ENCODE measurements at regions not wholly inside any gene's neighbourhood (a gene's known extent, or its start where the extent isn't known, plus 50 kb on each side); places are given as distances from the start of the nearest gene placed in this dataset.
A peak's percentile ranks its signal among the peaks of the same experiment; 100 is the strongest.

GRCh38 chr4:159446266-159446976 is 343.5 kb downstream of the RAPGEF2 start (continued):
- TF ChIP-seq ZNF687 (CRISPR knock-in tag; IDR thresholded peaks at IDR 0.05): no peak
- TF ChIP-seq, protein P1, sequence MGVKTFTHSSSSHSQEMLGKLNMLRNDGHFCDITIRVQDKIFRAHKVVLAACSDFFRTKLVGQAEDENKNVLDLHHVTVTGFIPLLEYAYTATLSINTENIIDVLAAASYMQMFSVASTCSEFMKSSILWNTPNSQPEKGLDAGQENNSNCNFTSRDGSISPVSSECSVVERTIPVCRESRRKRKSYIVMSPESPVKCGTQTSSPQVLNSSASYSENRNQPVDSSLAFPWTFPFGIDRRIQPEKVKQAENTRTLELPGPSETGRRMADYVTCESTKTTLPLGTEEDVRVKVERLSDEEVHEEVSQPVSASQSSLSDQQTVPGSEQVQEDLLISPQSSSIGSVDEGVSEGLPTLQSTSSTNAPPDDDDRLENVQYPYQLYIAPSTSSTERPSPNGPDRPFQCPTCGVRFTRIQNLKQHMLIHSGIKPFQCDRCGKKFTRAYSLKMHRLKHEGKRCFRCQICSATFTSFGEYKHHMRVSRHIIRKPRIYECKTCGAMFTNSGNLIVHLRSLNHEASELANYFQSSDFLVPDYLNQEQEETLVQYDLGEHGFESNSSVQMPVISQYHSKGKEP (CRISPR knock-in tag; IDR thresholded peaks at IDR 0.05): no peak
- TF ChIP-seq REST (IDR thresholded peaks at IDR 0.05; ENCODE audit: borderline replicate concordance in 1 of 2, low read depth in 1 of 2, low read length in 2 of 2): no peak
- TF ChIP-seq MTA3 (CRISPR knock-in tag; IDR thresholded peaks at IDR 0.05): no peak
- peak; percentile 81 for TF ChIP-seq SMC3 (IDR thresholded peaks at IDR 0.05; ENCODE audit: low read length)
- no peak for TF ChIP-seq ARHGAP35 (CRISPR knock-in tag; IDR thresholded peaks at IDR 0.05; ENCODE audit: borderline replicate concordance)
- no peak for TF ChIP-seq BRD4 (CRISPR knock-in tag; IDR thresholded peaks at IDR 0.05)
- TF ChIP-seq CEBPB (IDR thresholded peaks at IDR 0.05; ENCODE audit: borderline replicate concordance, low read depth, low read length): no peak
- no peak for TF ChIP-seq ATF2 (CRISPR knock-in tag; IDR thresholded peaks at IDR 0.05)
- no peak for TF ChIP-seq ZNF605 (CRISPR knock-in tag; IDR thresholded peaks at IDR 0.05)
- TF ChIP-seq ZNF335 (CRISPR knock-in tag; IDR thresholded peaks at IDR 0.05): no peak
- TF ChIP-seq ZMAT3 (CRISPR knock-in tag; conservative IDR thresholded peaks at IDR 0.05): no peak
- no peak for TF ChIP-seq ATRX (CRISPR knock-in tag; IDR thresholded peaks at IDR 0.05; ENCODE audit: borderline replicate concordance)
- no peak for TF ChIP-seq ZNF292 (CRISPR knock-in tag; IDR thresholded peaks at IDR 0.05; ENCODE audit: borderline replicate concordance, low read depth)
- TF ChIP-seq TARDBP (CRISPR knock-in tag; IDR thresholded peaks at IDR 0.05): no peak
- TF ChIP-seq GATAD1 (CRISPR knock-in tag; IDR thresholded peaks at IDR 0.05): no peak
- no peak for TF ChIP-seq JUND (CRISPR knock-in tag; IDR thresholded peaks at IDR 0.05)
- TF ChIP-seq KDM1A (CRISPR knock-in tag; IDR thresholded peaks at IDR 0.05): no peak
- TF ChIP-seq ZNF510 (CRISPR knock-in tag; IDR thresholded peaks at IDR 0.05; ENCODE audit: low read depth): no peak
- no peak for TF ChIP-seq RBAK (CRISPR knock-in tag; IDR thresholded peaks at IDR 0.05)
- TF ChIP-seq YEATS2 (CRISPR knock-in tag; IDR thresholded peaks at IDR 0.05; ENCODE audit: borderline replicate concordance): no peak
